CD4-positive, alpha-beta T cell treated with Interleukin-12 subunit alpha and Interleukin-12 subunit beta, for 1 hour (primary cell): ENCODE measurements at regions not wholly inside any gene's neighbourhood (a gene's known extent, or its start where the extent isn't known, plus 50 kb on each side); places are given as distances from the start of the nearest gene placed in this dataset.
A peak's percentile ranks its signal among the peaks of the same experiment; 100 is the strongest.

ENCODE experiments used
- DNase-seq: peaks from one replicate; pipeline ENCODE4 v3.0.0-alpha.2; 2020

DNA sequence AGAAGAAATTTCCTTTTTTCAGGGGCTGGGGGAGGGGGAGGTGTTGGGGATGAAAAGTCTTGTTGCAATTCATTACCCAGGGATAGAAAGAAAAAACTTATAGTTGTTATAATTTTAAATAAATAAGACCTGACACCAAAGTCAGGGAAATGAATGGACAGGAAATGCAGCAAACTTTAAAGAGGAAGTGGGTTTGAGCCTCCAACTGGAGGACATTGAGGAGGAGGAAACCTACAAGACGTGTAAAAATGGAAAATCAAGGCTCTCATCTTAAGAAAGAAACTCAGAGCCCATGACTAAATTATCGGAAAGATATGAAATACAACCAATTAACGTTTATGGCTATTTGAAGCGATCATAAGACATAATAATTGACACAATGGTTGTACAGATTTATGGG lies 54.4 kb downstream of the NIBAN1 start:
- no peak for DNase-seq

DNA sequence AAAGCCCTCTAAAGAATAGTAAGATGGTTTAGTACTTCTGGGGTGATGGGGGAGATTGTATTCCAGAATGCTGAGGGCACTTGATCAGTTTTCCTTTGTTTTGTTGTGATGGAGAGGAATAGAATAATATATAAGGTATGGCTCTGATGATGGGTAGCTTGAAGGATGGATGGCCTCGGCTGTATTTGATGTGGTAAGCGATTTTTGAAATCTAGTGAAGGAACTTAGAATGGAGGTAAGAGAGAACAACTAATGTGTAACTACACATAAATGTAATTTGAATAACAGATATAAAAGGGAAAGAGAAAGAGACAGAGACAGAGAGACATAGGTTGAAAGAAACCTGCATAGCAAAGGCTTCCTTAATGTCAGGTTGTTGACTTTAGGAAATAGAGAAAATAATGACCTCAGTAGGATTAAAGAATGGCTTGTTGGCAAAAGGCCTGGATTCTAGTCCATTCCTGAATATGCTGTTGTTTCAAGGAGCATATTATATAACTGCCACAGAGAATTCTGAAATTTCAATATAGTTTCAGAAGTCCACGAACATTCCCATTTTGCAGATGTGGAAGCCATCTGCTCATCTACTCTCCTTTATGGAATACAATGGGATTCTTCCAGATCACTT lies 58.7 kb downstream of the NIBAN1 start:
- DNase-seq: no peak

DNA sequence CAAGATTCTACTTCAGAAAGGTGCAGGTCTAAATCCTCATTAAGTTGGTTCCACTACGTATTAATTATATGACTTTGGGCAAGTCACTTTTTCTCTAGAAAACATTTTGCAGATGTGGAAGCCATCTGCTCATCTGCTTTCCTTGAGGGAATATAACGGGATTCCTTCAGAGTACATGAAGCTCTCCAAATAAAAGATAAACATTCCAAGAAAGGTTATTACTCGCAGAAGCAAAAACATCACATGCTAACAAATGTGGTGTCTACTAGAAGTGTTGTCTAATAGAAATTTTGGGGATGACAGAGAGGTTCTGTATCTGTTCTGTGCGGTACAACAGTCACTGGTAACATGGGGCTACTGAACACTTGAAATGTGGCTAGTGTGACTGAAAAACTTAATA lies 60.2 kb downstream of the NIBAN1 start:
- DNase-seq: no peak

- no peak for DNase-seq
Measured at GRCh38 chr1:184912392-184912791, 61.9 kb downstream of the NIBAN1 start.

- DNase-seq: no peak
Measured at GRCh38 chr1:184911830-184912229, 62.5 kb downstream of the NIBAN1 start.

DNA sequence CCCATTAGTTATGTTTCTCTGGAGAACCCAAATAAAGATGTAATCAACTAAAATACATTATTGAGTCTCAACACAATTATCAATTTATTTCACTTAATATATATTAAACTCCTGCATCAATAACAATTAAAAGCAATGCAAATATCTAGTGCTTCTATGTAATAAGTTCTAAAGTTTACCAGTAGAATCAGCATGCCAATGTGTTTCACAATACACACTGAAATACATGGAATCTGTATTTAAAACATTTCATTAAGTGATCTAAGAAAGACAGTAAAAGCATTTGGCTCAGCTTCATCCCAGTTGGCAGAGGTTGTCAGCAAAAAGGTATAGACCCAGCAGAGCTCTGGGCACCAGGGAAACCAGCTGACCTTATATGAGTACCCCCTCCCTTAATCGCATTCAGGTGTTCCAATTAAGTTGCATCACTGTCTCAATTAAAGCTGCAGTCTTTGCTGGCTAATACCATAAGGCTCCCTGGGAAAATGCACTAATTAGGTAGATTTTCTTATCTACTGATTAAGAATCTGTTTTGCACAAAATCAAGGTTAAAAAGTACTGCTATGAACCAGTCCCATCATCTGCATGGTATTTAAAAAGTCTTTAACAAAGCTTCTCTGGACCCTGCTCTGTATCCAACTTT lies 63.1 kb downstream of the NIBAN1 start:
- no peak for DNase-seq

GRCh38 chr1:184910691-184911091 lies 63.6 kb downstream of the NIBAN1 start:
- no peak for DNase-seq

DNA sequence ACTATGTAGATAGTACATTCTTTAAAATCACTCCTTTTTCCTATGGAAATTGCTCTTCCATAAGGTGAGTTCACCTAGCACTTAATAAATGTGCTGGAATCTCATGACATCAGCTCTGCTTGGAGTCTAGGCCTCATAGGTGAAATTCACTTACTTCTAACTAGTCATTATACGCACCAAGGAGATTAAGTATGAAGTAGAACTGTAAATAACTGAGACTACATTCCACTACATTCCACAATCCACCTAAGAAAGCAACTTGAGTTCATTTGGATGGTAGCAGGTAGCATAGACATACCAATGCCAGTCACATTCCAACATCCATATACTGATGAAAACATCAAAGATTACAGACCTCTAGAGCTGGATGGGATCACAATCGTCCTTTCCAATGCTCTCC lies 64.3 kb downstream of the NIBAN1 start:
- DNase-seq: no peak

GRCh38 chr1:184909019-184909418 lies 65.3 kb downstream of the NIBAN1 start:
- DNase-seq: no peak

- DNase-seq: no peak
Measured at GRCh38 chr1:184908506-184908905, 65.8 kb downstream of the NIBAN1 start.

GRCh38 chr1:184907500-184907899 lies 66.8 kb downstream of the NIBAN1 start:
- no peak for DNase-seq

DNA sequence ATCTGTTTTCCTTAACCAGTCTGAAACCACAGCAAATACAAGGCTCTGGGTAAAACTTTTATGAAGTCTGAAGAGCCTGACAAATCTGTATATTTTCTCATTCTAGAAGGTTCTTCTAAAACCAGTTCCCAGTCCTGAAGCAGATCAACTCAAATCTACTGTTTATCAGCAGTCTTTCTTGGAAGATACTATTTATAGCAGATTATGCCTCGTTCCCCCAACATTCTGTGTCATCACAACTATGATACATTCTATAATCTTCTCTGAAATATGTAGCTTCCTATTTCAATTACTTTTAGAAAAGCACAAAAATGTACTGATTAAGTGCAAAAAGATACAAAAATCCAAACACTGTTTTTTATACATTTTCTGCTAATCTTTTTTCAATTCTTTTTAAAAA lies 67.5 kb downstream of the NIBAN1 start:
- DNase-seq: no peak

GRCh38 chr1:184905601-184906322 lies 68.5 kb downstream of the NIBAN1 start:
- DNase-seq: no peak

GRCh38 chr1:184903111-184903692 lies 71.1 kb downstream of the NIBAN1 start:
- no peak for DNase-seq

- no peak for DNase-seq
Measured at GRCh38 chr1:184900507-184900906, 73.8 kb downstream of the NIBAN1 start.

DNA sequence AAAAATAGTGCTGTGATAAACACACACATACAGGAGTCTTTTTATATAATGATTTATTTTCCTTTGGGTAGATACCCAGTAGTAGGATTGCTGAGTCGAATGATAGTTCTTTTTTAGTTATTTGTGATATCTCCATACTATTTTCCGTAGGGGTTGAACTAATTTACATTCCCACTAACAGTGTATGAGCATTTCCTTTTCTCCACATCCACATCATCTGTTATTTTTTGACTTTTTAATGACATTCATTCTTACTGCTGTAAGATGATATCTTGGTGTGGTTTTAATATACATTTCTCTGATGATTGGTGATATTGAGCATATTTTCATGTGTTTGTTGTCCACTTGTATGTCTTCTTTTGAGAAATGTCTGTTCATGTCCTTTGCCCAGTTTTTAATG lies 78.3 kb downstream of the NIBAN1 start:
- no peak for DNase-seq

DNA sequence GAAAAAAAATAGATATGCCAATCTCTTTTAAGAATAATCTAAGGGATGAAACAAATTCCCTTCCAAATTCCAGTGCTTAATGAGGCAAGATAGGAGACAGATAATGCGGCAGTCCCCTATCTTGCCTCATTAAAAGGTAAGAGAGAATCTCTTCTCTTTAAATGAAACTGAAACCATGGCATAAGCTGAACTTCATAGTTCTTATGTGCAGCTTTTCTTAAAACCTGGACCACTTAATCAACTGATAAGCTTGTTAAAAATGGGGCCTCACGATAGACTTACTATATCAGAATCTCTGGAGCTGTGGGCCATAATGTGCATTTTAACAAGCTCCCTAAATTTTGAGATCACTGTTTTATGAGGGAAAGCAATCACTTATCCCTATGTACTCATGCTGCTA lies 79.2 kb downstream of the NIBAN1 start:
- no peak for DNase-seq

GRCh38 chr1:184893695-184894094 lies 80.6 kb downstream of the NIBAN1 start:
- no peak for DNase-seq

DNA sequence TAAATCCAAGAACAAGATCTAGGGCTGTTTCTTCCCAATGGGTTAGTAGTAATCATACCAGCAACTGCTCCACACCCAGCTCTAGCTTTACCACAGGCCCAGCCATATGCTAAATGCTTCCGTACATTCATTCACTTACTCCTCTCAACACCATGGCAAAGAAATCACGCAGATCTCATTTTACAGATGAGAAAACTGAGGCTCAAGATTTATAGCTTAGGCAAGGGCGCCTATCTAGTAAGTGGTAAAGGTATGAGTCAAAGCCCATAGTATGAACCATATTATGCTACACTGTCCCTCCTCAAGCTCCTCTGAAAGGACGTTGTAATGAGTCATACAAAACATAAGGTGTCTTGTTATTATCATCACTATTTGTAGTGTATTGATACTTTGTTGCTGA lies 82.2 kb downstream of the NIBAN1 start:
- peak; percentile 49 for DNase-seq

GRCh38 chr1:184891440-184891839 lies 82.9 kb downstream of the NIBAN1 start:
- no peak for DNase-seq

DNA sequence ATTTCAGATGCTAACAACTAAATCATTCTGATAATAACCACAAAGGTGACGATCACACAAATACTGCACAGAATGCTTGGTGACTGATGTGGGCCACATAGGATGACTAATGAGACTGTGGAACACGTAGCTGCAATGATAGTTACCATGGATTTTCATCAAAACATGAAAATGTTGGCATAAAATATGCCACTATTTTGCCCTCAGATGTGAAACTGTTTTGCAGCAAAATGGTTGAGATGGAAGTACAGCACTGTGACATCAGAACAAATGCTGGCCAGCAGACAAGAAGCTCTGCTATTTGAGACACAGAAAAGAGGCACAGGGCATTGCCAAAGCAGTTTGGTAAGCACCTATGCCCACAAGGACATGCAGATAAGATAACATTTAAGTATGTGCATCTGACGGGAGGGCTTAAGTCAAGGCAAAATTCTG lies 83.8 kb downstream of the NIBAN1 start:
- peak; percentile 80 for DNase-seq

DNA sequence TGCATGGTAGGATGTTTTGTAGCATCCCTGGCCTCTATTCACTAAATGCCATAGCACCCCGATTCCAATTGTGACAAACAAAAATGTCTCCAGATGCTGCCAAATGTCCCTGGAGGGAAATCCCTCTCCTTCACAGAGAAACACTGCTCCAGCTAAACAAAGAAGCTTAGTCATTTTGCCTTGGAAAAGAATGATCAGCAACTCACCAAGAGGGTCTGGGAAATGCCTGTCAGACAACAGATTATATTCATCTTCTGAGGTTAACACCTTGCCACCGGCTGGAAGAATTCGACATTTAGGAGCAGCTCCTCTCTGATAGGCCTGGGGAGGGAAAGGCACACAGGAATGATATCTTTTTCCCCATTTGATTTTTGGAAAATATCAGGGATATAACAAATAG lies 84.4 kb downstream of the NIBAN1 start:
- DNase-seq: no peak

- DNase-seq: no peak
Measured at GRCh38 chr1:184889166-184889565, 85.1 kb downstream of the NIBAN1 start.

- no peak for DNase-seq
Measured at GRCh38 chr1:184888505-184888904, 85.8 kb downstream of the NIBAN1 start.
